ENCODE measurements at regions not wholly inside any gene's neighbourhood (a gene's known extent, or its start where the extent isn't known, plus 50 kb on each side); places are given as distances from the start of the nearest gene placed in this dataset.

GRCh38 chr5:117082977-117083376, 508.4 kb upstream of the SEMA6A start:
- DNase-seq (ENCODE audit: low read depth): no peak
- H3K4me3 ChIP-seq (ENCODE audit: low read depth, low read length): no peak overlapping the region

GRCh38 chr5:117077142-117077541, 502.5 kb upstream of the SEMA6A start:
- no peak for DNase-seq (ENCODE audit: low read depth)
- H3K4me3 ChIP-seq (ENCODE audit: low read depth, low read length): no peak overlapping the region

DNA sequence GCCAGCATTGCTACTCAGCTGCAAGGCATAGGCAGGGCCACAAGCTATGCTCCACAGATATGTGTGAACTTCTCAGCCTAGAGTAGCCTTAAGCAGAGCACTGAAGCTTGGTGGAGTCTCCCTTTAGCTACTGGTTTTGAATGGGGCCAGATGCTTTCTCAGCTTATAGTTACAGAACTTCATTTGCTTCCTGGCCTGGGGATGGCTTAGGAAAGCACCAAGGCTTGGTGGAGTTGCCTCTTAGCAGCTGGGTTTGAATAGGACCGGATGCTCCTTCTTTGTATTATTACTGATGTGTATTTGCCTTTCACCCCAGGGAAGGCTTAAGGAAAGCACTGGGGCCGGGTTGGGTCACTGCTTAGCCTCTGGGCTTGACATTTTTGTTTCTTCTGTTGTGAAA, 497.8 kb upstream of the SEMA6A start:
- no peak overlapping the region for H3K4me3 ChIP-seq (ENCODE audit: low read depth, low read length)
- DNase-seq (ENCODE audit: low read depth): no peak

DNA sequence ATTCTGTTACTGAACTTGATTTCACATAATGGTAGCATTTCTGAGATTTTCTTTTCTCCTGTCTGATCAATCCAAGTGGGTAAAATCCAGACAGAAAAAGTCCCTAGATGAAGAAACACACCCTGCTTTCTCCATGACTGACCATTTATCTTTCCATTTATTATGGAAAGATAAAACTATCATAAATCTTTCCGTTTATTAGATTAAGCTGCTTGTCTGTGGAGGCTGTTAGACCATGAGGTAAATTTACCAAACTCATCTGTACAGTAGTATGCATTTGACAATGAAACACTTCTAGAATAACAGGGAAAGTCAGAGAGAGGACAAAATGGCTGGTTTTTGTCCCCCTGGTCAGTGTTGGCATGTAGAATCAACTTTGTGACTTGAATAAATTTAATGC, 491.2 kb upstream of the SEMA6A start:
- DNase-seq (ENCODE audit: low read depth): no peak

GRCh38 chr5:117065161-117065560, 490.5 kb upstream of the SEMA6A start:
- no peak overlapping the region for H3K4me3 ChIP-seq (ENCODE audit: low read depth, low read length)
- DNase-seq (ENCODE audit: low read depth): no peak

More for the DNA sequence above, 491.2 kb upstream of the SEMA6A start:
- no peak overlapping the region for H3K4me3 ChIP-seq (ENCODE audit: low read depth, low read length)

DNA sequence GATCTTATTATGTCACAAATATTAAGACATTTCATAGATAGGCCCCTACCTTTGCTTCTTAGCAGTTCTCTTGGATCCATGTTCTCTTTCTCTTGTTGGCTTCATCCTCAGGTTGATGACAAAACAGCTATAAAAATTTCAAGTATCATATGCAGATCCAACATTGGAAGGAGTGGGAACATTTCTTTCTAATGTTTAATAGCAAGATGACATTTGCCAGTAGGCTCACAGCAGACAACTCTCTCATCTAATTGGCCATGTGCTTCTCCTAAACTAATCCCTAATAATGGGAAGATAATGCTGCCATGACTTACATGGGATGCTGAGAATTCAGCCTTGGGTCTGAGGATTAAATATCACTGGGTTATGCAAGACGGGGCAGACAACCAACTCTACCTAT, 485.5 kb upstream of the SEMA6A start:
- H3K4me3 ChIP-seq (ENCODE audit: low read depth, low read length): no peak overlapping the region
- no peak for DNase-seq (ENCODE audit: low read depth)

DNA sequence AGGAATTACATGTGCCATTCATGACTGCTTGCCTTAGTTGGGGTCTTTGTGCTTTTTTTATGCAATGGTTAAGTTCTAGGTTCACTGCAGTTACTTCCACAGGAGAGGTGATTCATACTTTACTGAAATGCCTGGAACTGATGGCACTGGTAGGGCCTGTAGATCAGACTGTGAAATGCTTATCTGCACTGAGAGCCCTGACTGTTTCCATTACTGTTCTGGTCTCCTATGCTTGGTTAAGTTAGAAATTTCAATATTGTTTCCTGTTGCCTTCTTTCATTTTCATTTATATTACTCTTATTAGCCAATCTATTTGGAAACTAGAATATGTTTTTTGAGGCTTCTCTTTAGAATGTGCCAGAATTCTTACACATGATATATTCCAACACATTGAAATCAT, 484.1 kb upstream of the SEMA6A start:
- no peak overlapping the region for H3K4me3 ChIP-seq (ENCODE audit: low read depth, low read length)
- DNase-seq (ENCODE audit: low read depth): no peak

- H3K4me3 ChIP-seq (ENCODE audit: low read depth, low read length): no peak overlapping the region
- no peak for DNase-seq (ENCODE audit: low read depth)
Observed at GRCh38 chr5:117055517-117055916, 480.9 kb upstream of the SEMA6A start.

DNA sequence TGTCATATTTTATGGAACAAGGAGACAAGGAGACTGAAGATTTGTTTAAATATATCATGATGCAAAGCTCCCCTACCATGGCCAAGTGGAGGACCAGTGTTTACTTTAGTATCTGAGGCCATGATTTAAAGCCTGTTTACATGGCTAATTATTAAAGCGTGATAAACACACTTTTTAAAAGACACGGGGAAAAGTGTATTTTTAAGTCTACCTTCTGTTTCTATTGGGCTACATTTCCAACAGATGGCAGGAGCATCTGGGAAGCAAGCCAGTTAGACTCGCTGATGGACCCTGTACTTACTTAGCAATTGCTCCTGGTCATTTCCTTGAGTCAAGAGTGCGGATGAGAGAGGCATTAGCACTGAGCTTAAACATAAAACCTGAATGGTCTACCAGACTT, 480.3 kb upstream of the SEMA6A start:
- DNase-seq (ENCODE audit: low read depth): no peak

GRCh38 chr5:117054141-117054540, 479.5 kb upstream of the SEMA6A start:
- DNase-seq (ENCODE audit: low read depth): no peak
- H3K4me3 ChIP-seq (ENCODE audit: low read depth, low read length): no peak overlapping the region

More for the DNA sequence above, 480.3 kb upstream of the SEMA6A start:
- H3K4me3 ChIP-seq (ENCODE audit: low read depth, low read length): no peak overlapping the region

DNA sequence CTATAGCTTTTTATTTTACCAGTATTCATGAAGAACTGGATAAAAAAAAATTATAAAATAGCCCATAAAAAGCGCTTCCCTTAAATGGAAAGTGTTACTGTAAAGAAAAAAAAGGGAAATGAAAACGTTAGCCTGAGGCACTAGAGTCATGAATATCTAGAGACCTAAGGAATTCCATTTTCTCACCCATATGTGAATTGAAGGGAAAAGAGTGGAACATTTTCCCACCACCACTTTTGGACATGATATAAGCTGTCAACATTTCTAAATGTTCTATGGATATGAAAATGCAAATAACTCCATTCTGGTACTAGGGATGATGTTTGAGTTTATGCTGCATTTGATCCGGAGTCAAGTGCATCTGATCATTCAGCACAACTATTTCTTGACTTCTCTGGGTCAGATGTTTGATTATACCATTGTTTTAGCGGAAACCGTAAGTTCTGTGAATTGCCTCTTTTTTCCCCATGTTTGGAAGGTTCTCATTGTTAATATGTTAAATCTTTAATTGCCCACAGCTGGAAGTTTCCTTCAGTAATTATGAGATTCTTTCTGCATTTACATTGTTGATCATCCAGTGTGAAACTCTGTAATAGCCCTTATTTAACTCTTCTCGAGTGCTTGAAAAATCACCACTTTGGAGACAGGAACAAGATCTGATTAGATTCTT, 467.4 kb upstream of the SEMA6A start:
- no peak for DNase-seq (ENCODE audit: low read depth)
- no peak overlapping the region for H3K4me3 ChIP-seq (ENCODE audit: low read depth, low read length)

- DNase-seq (ENCODE audit: low read depth): no peak
- no peak overlapping the region for H3K4me3 ChIP-seq (ENCODE audit: low read depth, low read length)
Observed at GRCh38 chr5:117039035-117039434, 464.4 kb upstream of the SEMA6A start.

DNA sequence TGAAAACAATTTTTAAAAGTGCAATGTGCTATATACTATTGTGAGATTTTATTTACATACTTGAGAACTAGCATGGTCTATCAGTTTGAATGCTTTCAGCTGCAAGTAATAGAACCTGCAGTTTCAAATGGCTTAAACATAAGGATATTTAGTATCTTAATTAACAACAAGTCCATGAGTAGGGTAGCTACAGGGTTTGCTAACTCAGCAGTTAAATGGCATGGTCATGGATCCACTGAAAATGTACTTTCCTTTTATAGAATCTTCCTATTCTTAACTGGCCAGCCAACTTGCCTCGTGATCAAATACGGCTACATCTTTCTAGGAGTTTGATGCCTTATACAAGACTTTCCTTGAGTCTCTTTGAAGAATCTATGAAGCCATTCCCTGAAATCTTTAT, 452.8 kb upstream of the SEMA6A start:
- H3K4me3 ChIP-seq (ENCODE audit: low read depth, low read length): no peak overlapping the region
- DNase-seq (ENCODE audit: low read depth): no peak

DNA sequence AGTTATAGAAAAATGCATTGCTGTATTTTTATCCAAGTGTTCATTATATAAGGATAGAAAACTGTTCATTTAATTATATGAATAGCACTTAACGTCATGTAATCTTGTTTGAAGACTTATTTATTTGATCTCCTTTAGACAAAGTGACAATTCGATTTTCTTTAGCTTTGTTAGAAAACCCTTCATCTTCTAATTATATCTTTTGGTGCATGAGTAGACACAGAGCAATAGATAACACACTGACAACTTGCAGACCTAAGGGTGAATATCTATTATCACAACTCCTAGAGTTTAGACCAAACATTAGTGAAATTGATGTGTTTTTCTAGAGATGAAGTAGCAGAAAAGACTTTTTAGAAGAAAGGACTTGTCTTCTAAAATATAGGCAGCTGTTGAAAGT, 446.4 kb upstream of the SEMA6A start:
- H3K4me3 ChIP-seq (ENCODE audit: low read depth, low read length): no peak overlapping the region
- DNase-seq (ENCODE audit: low read depth): no peak

- H3K4me3 ChIP-seq (ENCODE audit: low read depth, low read length): no peak overlapping the region
- DNase-seq (ENCODE audit: low read depth): no peak
Observed at GRCh38 chr5:117013280-117013877, 438.8 kb upstream of the SEMA6A start.

- no peak overlapping the region for H3K4me3 ChIP-seq (ENCODE audit: low read depth, low read length)
Observed at GRCh38 chr5:117010574-117010973, 436.0 kb upstream of the SEMA6A start.

GRCh38 chr5:116998024-116998423, 423.4 kb upstream of the SEMA6A start:
- no peak overlapping the region for H3K4me3 ChIP-seq (ENCODE audit: low read depth, low read length)
- DNase-seq (ENCODE audit: low read depth): no peak

More at GRCh38 chr5:117010574-117010973, 436.0 kb upstream of the SEMA6A start:
- DNase-seq (ENCODE audit: low read depth): no peak

- H3K4me3 ChIP-seq (ENCODE audit: low read depth, low read length): no peak overlapping the region
- no peak for DNase-seq (ENCODE audit: low read depth)
Observed at GRCh38 chr5:116992681-116993080, 418.1 kb upstream of the SEMA6A start.

DNA sequence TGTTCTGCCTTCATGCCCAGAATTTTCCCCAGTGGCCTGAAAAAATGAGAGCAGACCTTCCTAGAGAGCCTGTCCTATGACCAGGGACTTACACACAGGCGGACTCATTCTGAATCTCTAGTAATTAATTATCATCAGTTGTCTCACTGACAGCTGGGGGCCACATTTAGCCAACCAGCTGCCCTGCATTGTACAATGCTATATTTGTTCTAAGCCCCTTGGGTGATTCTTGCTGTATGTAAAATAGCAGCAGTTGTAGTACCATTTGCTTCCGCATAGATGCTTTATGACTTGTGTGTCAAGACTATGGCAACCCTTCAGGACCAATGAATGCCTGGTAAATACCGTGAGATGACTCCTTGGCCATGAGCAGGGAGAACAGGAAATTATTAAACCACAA, 415.4 kb upstream of the SEMA6A start:
- no peak overlapping the region for H3K4me3 ChIP-seq (ENCODE audit: low read depth, low read length)
- peak; percentile 52 for DNase-seq (ENCODE audit: low read depth)

GRCh38 chr5:116982035-116982434, 407.4 kb upstream of the SEMA6A start:
- no peak for DNase-seq (ENCODE audit: low read depth)
- no peak overlapping the region for H3K4me3 ChIP-seq (ENCODE audit: low read depth, low read length)

- no peak for DNase-seq (ENCODE audit: low read depth)
- no peak overlapping the region for H3K4me3 ChIP-seq (ENCODE audit: low read depth, low read length)
Observed at GRCh38 chr5:116980581-116980980, 406.0 kb upstream of the SEMA6A start.
